ENCODE measurements at regions not wholly inside any gene's neighbourhood (a gene's known extent, or its start where the extent isn't known, plus 50 kb on each side); places are given as distances from the start of the nearest gene placed in this dataset.

DNA sequence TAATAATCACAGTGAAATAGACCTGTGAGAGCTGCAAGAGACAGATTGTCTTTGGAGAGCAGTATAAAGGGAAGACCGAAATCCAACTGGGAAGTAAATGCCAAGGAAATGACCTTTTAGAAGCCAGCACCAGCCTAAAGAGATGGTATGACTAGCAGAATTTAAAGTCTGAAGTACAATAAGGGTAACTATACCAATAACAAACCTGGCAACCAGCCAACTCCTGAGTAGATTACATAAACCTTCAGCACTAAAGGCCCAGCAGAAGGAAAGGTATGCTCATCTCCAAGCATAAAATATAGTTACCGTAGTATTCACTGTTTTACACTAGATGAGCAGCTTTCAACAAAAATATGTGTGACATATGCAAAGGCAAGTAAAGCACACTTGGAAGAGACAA is 155.1 kb upstream of the SATB1 start:
- no peak for TF ChIP-seq EZH2 (IDR thresholded peaks at IDR 0.05; ENCODE audit: insufficient read depth, poor library complexity, severe bottlenecking)
- no peak for TF ChIP-seq EZH2phosphoT487 (IDR thresholded peaks at IDR 0.05; ENCODE audit: insufficient read depth, low read depth)

Data from GM23248 (cell line).